Nephron (organoid): ENCODE measurements at regions not wholly inside any gene's neighbourhood (a gene's known extent, or its start where the extent isn't known, plus 50 kb on each side); places are given as distances from the start of the nearest gene placed in this dataset.
"Not testable (repeated sequence)": the region's sequence is repeated elsewhere in the genome, so short reads cannot be mapped to it uniquely, and the experiment has no call there.

Source experiments
- H3K27ac Mint-ChIP-seq, 3 experiments: 2 replicates each; pipeline ENCODE4 v1.8.0; 2020; ENCODE audit warnings: mixed read lengths in 3 of 3, mild to moderate bottlenecking in 2 of 3, moderate library complexity in 1 of 3
- H3K27me3 Mint-ChIP-seq: 2 replicates; pipeline ENCODE4 v1.8.0; 2021; ENCODE audit warnings: low read depth, mild to moderate bottlenecking, moderate library complexity, mixed read lengths
- H3K36me3 Mint-ChIP-seq: 2 replicates; pipeline ENCODE4 v1.8.0; 2020; ENCODE audit warnings: low read depth, mixed read lengths
- H3K4me1 Mint-ChIP-seq: 2 replicates; pipeline ENCODE4 v1.8.0; 2020; ENCODE audit warnings: mixed read lengths
- H3K4me3 Mint-ChIP-seq, 3 experiments: 2 replicates each; pipeline ENCODE4 v1.8.0; 2020; ENCODE audit warnings: mild to moderate bottlenecking in 3 of 3, mixed read lengths in 3 of 3, moderate library complexity in 2 of 3
- H3K9me3 Mint-ChIP-seq: 2 replicates; pipeline ENCODE4 v1.8.0; 2020; ENCODE audit warnings: mixed read lengths
- CTCF ChIP-seq, 3 experiments: fragments of 200-600 bp; sonication (generic); IDR thresholded peaks; one replicate each; pipeline ENCODE4 v1.5.0; 2021; ENCODE audit warnings: antibody characterized with exemption in 3 of 3; ENCODE audit not compliant: unreplicated experiment in 3 of 3

- Mint-ChIP-seq H3K27ac (no peak overlapping the region), H3K4me3 (no peak overlapping the region), H3K27me3 (peaks cover 4% of the 10 kb centered on the region), H3K9me3 (no peaks in the 10 kb centered on the region), H3K4me1 (no peaks in the 10 kb centered on the region), H3K36me3 (no peaks in the 10 kb centered on the region)
- no peak for TF ChIP-seq CTCF (IDR thresholded peaks at IDR 0.05; ENCODE audit: unreplicated experiment in 3 of 3)
These were observed 194.2 kb upstream of the DNAJC19 start for GRCh38 chr3:181183764-181184163.

- not testable (repeated sequence) for H3K4me1 Mint-ChIP-seq, H3K4me3 Mint-ChIP-seq, H3K27me3 Mint-ChIP-seq, H3K36me3 Mint-ChIP-seq, H3K27ac Mint-ChIP-seq, H3K9me3 Mint-ChIP-seq
These were observed 193.5 kb upstream of the DNAJC19 start for GRCh38 chr3:181183057-181183456.

- H3K36me3 Mint-ChIP-seq, result no peaks in the 10 kb centered on the region
- no peaks in the 10 kb centered on the region for H3K4me1 Mint-ChIP-seq
- peaks cover 4% of the 10 kb centered on the region for H3K27me3 Mint-ChIP-seq
- no peak for TF ChIP-seq CTCF (IDR thresholded peaks at IDR 0.05; ENCODE audit: unreplicated experiment in 3 of 3)
- H3K27ac Mint-ChIP-seq, result no peak overlapping the region
- H3K4me3 Mint-ChIP-seq, result no peak overlapping the region
- no peaks in the 10 kb centered on the region for H3K9me3 Mint-ChIP-seq
These were observed 189.5 kb upstream of the DNAJC19 start for GRCh38 chr3:181178991-181179390.

GRCh38 chr3:181176601-181177000, 187.1 kb upstream of the DNAJC19 start:
- H3K4me3 Mint-ChIP-seq, result no peak overlapping the region
- H3K27me3 Mint-ChIP-seq, result peaks cover 4% of the 10 kb centered on the region
- H3K36me3 Mint-ChIP-seq, result no peaks in the 10 kb centered on the region
- H3K9me3 Mint-ChIP-seq, result no peaks in the 10 kb centered on the region
- TF ChIP-seq CTCF (IDR thresholded peaks at IDR 0.05; ENCODE audit: unreplicated experiment in 3 of 3), result peak; percentile 53 to 74 (median 65)
- no peak overlapping the region for H3K27ac Mint-ChIP-seq
- no peaks in the 10 kb centered on the region for H3K4me1 Mint-ChIP-seq

GRCh38 chr3:181174676-181175233, 185.2 kb upstream of the DNAJC19 start:
- H3K4me1 Mint-ChIP-seq, result no peaks in the 10 kb centered on the region
- no peak for TF ChIP-seq CTCF (IDR thresholded peaks at IDR 0.05; ENCODE audit: unreplicated experiment in 3 of 3)
- no peaks in the 10 kb centered on the region for H3K36me3 Mint-ChIP-seq
- H3K9me3 Mint-ChIP-seq, result no peaks in the 10 kb centered on the region
- H3K27ac Mint-ChIP-seq, result no peak overlapping the region
- peak overlapping the region in 1 of 3 experiments; percentile 6 for H3K4me3 Mint-ChIP-seq
- H3K27me3 Mint-ChIP-seq, result peaks cover 4% of the 10 kb centered on the region

GRCh38 chr3:181174022-181174421, 184.5 kb upstream of the DNAJC19 start:
- H3K9me3 Mint-ChIP-seq, result no peaks in the 10 kb centered on the region
- no peaks in the 10 kb centered on the region for H3K36me3 Mint-ChIP-seq
- H3K4me3 Mint-ChIP-seq, result no peak overlapping the region
- H3K4me1 Mint-ChIP-seq, result no peaks in the 10 kb centered on the region
- H3K27ac Mint-ChIP-seq, result no peak overlapping the region
- H3K27me3 Mint-ChIP-seq, result no peaks in the 10 kb centered on the region
- TF ChIP-seq CTCF (IDR thresholded peaks at IDR 0.05; ENCODE audit: unreplicated experiment in 3 of 3), result no peak
